Left lung (tissue), 4 donors: ENCODE measurements at regions not wholly inside any gene's neighbourhood (a gene's known extent, or its start where the extent isn't known, plus 50 kb on each side); places are given as distances from the start of the nearest gene placed in this dataset.
"Not testable (repeated sequence)": the region's sequence is repeated elsewhere in the genome, so short reads cannot be mapped to it uniquely, and the experiment has no call there.

Experiments
- ATAC-seq: fragments of 200-7000 bp; cut with Tn5 transposase; one replicate; pipeline ENCODE4 v1.9.1; 2020; ENCODE audit warnings: moderate library complexity
- DNase-seq, 4 donors: peaks; one replicate each; pipeline ENCODE4 v3.0.0-alpha.2; 2013 to 2020
- H3K27ac ChIP-seq, 2 donors: fragments of 200-600 bp; sonication (generic) in 1 of 2; one replicate each; pipeline versions ENCODE4 v1.5.0 to v1.8.0; 2020 to 2021
- H3K27me3 ChIP-seq, 2 donors: fragments of 200-600 bp; sonication (generic) in 1 of 2; one replicate each; pipeline versions ENCODE4 v1.5.0 to v1.8.0; 2020 to 2021
- H3K36me3 ChIP-seq, 2 donors: fragments of 200-600 bp; sonication (generic) in 1 of 2; one replicate each; pipeline versions ENCODE4 v1.5.0 to v1.8.0; 2020 to 2021
- H3K4me1 ChIP-seq, 2 donors: fragments of 200-600 bp; one replicate each; pipeline ENCODE4 v1.8.0; 2021
- H3K4me3 ChIP-seq, 2 donors: fragments of 200-600 bp; sonication (generic) in 1 of 2; one replicate each; pipeline versions ENCODE4 v1.5.0 to v1.8.0; 2020 to 2021; ENCODE audit warnings: mild to moderate bottlenecking in 1 of 2
- H3K9me3 ChIP-seq, 2 donors: fragments of 200-600 bp; sonication (generic) in 1 of 2; one replicate each; pipeline versions ENCODE4 v1.5.0 to v1.8.0; 2020 to 2021
- CTCF ChIP-seq, 2 donors: fragments of 200-600 bp; sonication (generic) in 1 of 2; IDR thresholded peaks; one replicate each; pipeline versions ENCODE4 v1.5.0 to v1.8.0; 2021; ENCODE audit warnings: antibody characterized with exemption in 2 of 2
- intact Hi-C, 2 donors: fragments of 100-400 bp; cut with DNase I; formaldehyde crosslinking; loops; one replicate each; pipeline versions ENCODE4 v1.11.2 to v1.14.2; 2022
- donor health status: DM: no; HTN: yes; CAD: no.
- donor health status: DM: no; HTN: no; CAD: no.

DNA sequence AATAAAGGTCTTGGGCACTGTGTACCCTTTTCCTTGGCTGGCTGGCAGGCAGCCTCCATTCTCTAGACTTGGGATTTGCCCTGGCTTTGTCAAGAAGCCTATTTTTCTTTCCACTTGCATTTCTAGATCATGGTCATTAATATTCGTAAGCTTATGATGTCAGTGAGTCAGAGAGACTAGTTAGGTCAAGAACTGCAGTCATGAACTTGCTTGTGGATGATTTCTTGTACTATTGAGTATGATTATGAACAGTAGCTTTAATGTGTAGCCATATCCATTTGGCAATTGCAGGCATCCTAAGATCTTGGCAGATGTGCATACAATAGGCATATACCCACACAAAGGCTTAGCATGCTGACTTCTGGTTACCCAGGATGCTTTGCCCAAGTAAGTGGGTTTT, 186.8 kb upstream of the CLINT1 start:
- H3K36me3 ChIP-seq, result no peaks in the 10 kb centered on the region
- H3K4me3 ChIP-seq, result no peak overlapping the region
- no peak for TF ChIP-seq CTCF (IDR thresholded peaks at IDR 0.05)
- DNase-seq, result no peak
- H3K4me1 ChIP-seq, result no peaks in the 10 kb centered on the region
- no peak overlapping the region for H3K27ac ChIP-seq
- no peak for ATAC-seq
- H3K9me3 ChIP-seq, result no peaks in the 10 kb centered on the region
- intact Hi-C loops, result no loop called here
- peaks cover 0 to 5% of the 10 kb centered on the region in 2 donors for H3K27me3 ChIP-seq

GRCh38 chr5:158039911-158040347, 181.0 kb upstream of the CLINT1 start:
- no peak overlapping the region for H3K27ac ChIP-seq
- H3K36me3 ChIP-seq, result no peaks in the 10 kb centered on the region
- ATAC-seq, result no peak
- DNase-seq, result no peak
- intact Hi-C loops, result no loop called here
- TF ChIP-seq CTCF (IDR thresholded peaks at IDR 0.05), result no peak
- H3K4me1 ChIP-seq, result no peaks in the 10 kb centered on the region
- H3K4me3 ChIP-seq, result no peak overlapping the region
- H3K27me3 ChIP-seq, result no peaks in the 10 kb centered on the region
- H3K9me3 ChIP-seq, result peaks cover 0 to 9% of the 10 kb centered on the region in 2 donors

DNA sequence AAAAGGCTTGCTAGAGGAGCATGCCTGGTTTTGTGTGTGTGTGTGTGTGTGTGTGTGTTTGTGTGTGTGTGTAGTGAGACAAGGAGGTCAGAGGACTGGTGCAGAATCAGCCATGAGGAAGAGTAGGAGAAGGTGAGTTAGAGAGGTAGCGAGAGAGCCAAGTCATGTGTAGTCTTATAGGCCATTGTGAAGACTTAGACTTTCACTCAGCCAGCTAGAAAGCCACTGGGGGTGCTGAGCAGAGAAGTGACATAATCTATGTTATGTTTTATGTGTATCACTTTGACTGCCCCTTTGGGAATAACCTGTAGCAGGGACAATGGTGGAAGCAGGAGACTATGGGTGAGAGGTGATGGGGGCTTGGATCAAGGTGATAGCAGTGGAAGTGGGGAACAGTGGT, 180.5 kb upstream of the CLINT1 start:
- TF ChIP-seq CTCF (IDR thresholded peaks at IDR 0.05), result no peak
- intact Hi-C loops, result no loop called here
- Histone ChIP-seq H3K4me3 (no peak overlapping the region), H3K27ac (no peak overlapping the region), H3K36me3 (no peaks in the 10 kb centered on the region), H3K4me1 (no peaks in the 10 kb centered on the region), H3K9me3 (peaks cover 0 to 14% of the 10 kb centered on the region in 2 donors), H3K27me3 (no peaks in the 10 kb centered on the region)
- DNase-seq (no peak), ATAC-seq (no peak)

DNA sequence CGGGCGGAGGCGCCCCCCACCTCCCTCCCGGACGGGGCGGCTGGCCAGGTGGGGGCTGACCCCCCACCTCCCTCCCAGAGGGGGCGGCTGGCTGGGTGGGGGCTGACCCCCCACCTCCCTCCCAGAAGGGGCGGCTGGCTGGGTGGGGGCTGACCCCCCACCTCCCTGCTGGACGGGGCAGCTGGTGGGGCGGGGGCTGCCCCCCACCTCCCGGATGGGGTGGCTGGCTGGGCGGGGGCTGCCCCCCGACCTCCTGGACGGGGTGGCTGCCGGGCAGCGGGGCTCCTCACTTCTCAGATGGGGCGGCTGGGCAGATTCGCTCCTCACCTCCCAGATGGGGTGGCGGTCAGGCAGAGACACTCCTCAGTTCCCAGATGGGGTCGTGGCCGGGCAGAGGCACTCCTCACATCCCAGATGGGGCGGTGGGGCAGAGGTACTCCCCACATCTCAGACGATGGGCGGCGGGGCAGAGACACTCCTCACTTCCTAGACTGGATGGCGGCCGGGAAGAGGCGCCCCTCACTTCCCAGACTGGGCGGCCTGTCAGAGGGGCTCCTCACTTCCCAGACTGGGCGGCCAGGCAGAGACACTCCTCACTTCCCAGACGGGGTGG, 178.1 kb upstream of the CLINT1 start:
- H3K27ac ChIP-seq, H3K4me1 ChIP-seq, H3K27me3 ChIP-seq, ATAC-seq, H3K4me3 ChIP-seq, H3K36me3 ChIP-seq, intact Hi-C loops: not testable (repeated sequence)
- peaks cover 0 to 22% of the 10 kb centered on the region in 2 donors for H3K9me3 ChIP-seq
- peak in 1 of 4 donors; percentile 55 for DNase-seq

GRCh38 chr5:158034586-158034985, 175.6 kb upstream of the CLINT1 start:
- H3K36me3 ChIP-seq, H3K4me3 ChIP-seq, H3K27ac ChIP-seq, H3K4me1 ChIP-seq, DNase-seq, intact Hi-C loops, H3K27me3 ChIP-seq, ATAC-seq: not testable (repeated sequence)
- H3K9me3 ChIP-seq, result peaks cover 0 to 22% of the 10 kb centered on the region in 2 donors

DNA sequence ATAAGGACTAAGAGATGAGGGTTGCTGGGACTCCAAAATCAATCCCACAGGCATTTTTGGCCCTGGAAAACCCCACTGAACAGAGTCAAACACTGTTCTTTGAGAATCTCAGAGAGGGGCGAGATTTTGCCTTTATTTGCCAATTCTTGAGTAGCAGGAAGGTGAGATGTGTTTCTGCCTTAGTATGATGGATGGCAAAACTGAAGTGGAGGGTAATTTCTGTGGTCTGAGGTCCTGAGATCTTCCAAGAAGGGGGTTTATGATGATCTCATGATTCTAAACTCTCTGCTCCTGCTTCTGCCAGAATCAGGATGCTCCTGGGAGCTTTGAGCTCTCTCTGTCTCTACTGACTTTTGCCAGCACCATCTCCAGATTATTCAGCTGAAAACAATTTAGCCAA, 174.8 kb upstream of the CLINT1 start:
- no peak for DNase-seq
- peaks cover 0 to 22% of the 10 kb centered on the region in 2 donors for H3K9me3 ChIP-seq
- intact Hi-C loops, result no loop called here
- H3K27ac ChIP-seq, result no peak overlapping the region
- no peak for TF ChIP-seq CTCF (IDR thresholded peaks at IDR 0.05)
- no peaks in the 10 kb centered on the region for H3K27me3 ChIP-seq
- H3K4me1 ChIP-seq, result no peaks in the 10 kb centered on the region
- H3K4me3 ChIP-seq, result no peak overlapping the region
- H3K36me3 ChIP-seq, result no peaks in the 10 kb centered on the region
- ATAC-seq, result no peak
